ENCODE measurements at regions not wholly inside any gene's neighbourhood (a gene's known extent, or its start where the extent isn't known, plus 50 kb on each side); places are given as distances from the start of the nearest gene placed in this dataset.

GRCh38 chr2:234438305-234438977 lies 58.4 kb downstream of the ARL4C start:
- H3K36me3 Mint-ChIP-seq, result no peaks in the 10 kb centered on the region
- H3K27me3 Mint-ChIP-seq, result no peaks in the 10 kb centered on the region
- peak overlapping the region; percentile 77 for H3K4me3 Mint-ChIP-seq
- H3K27ac Mint-ChIP-seq, result peak overlapping the region; percentile 96
- H3K9me3 Mint-ChIP-seq, result no peaks in the 10 kb centered on the region
- H3K4me1 Mint-ChIP-seq, result peaks cover 84% of the 10 kb centered on the region

- H3K27me3 Mint-ChIP-seq, result no peaks in the 10 kb centered on the region
- no peaks in the 10 kb centered on the region for H3K36me3 Mint-ChIP-seq
- no peaks in the 10 kb centered on the region for H3K9me3 Mint-ChIP-seq
- peak overlapping the region; percentile 3 for H3K4me3 Mint-ChIP-seq
- peaks cover 84% of the 10 kb centered on the region for H3K4me1 Mint-ChIP-seq
- H3K27ac Mint-ChIP-seq, result peak overlapping the region; percentile 96
Measured at GRCh38 chr2:234437642-234438304, 59.1 kb downstream of the ARL4C start.

- no peaks in the 10 kb centered on the region for H3K36me3 Mint-ChIP-seq
- peaks cover 74% of the 10 kb centered on the region for H3K4me1 Mint-ChIP-seq
- no peaks in the 10 kb centered on the region for H3K27me3 Mint-ChIP-seq
- H3K9me3 Mint-ChIP-seq, result no peaks in the 10 kb centered on the region
- H3K27ac Mint-ChIP-seq, result no peak overlapping the region
- peak overlapping the region; percentile 16 for H3K4me3 Mint-ChIP-seq
Measured at GRCh38 chr2:234436482-234436837, 60.4 kb downstream of the ARL4C start.

- Mint-ChIP-seq H3K4me3 (no peak overlapping the region), H3K27me3 (no peaks in the 10 kb centered on the region), H3K4me1 (peaks cover 74% of the 10 kb centered on the region), H3K27ac (no peak overlapping the region), H3K36me3 (no peaks in the 10 kb centered on the region), H3K9me3 (no peaks in the 10 kb centered on the region)
Measured at GRCh38 chr2:234435836-234436481, 60.9 kb downstream of the ARL4C start.

GRCh38 chr2:234433201-234433600 lies 63.7 kb downstream of the ARL4C start:
- Mint-ChIP-seq H3K36me3 (no peaks in the 10 kb centered on the region), H3K9me3 (no peaks in the 10 kb centered on the region), H3K27me3 (no peaks in the 10 kb centered on the region), H3K27ac (peak overlapping the region; percentile 63), H3K4me3 (no peak overlapping the region), H3K4me1 (peaks cover 73% of the 10 kb centered on the region)

- H3K36me3 Mint-ChIP-seq, result no peaks in the 10 kb centered on the region
- no peaks in the 10 kb centered on the region for H3K9me3 Mint-ChIP-seq
- no peak overlapping the region for H3K4me3 Mint-ChIP-seq
- no peaks in the 10 kb centered on the region for H3K27me3 Mint-ChIP-seq
- H3K27ac Mint-ChIP-seq, result peak overlapping the region; percentile 14
- peaks cover 74% of the 10 kb centered on the region for H3K4me1 Mint-ChIP-seq
Measured at GRCh38 chr2:234430871-234431270, 66.0 kb downstream of the ARL4C start.

- Mint-ChIP-seq H3K27me3 (no peaks in the 10 kb centered on the region), H3K27ac (peak overlapping the region; percentile 68), H3K4me3 (peak overlapping the region; percentile 38), H3K36me3 (no peaks in the 10 kb centered on the region), H3K4me1 (peaks cover 81% of the 10 kb centered on the region), H3K9me3 (no peaks in the 10 kb centered on the region)
Measured at GRCh38 chr2:234429265-234429664, 67.6 kb downstream of the ARL4C start.

GRCh38 chr2:234427081-234428061 lies 69.5 kb downstream of the ARL4C start:
- H3K27me3 Mint-ChIP-seq, result no peaks in the 10 kb centered on the region
- no peaks in the 10 kb centered on the region for H3K36me3 Mint-ChIP-seq
- H3K9me3 Mint-ChIP-seq, result no peaks in the 10 kb centered on the region
- peak overlapping the region; percentile 96 for H3K27ac Mint-ChIP-seq
- H3K4me3 Mint-ChIP-seq, result peak overlapping the region; percentile 77
- peaks cover 88% of the 10 kb centered on the region for H3K4me1 Mint-ChIP-seq

- H3K4me3 Mint-ChIP-seq, result peak overlapping the region; percentile 77
- no peaks in the 10 kb centered on the region for H3K9me3 Mint-ChIP-seq
- no peaks in the 10 kb centered on the region for H3K27me3 Mint-ChIP-seq
- peak overlapping the region; percentile 96 for H3K27ac Mint-ChIP-seq
- peaks cover 95% of the 10 kb centered on the region for H3K4me1 Mint-ChIP-seq
- no peaks in the 10 kb centered on the region for H3K36me3 Mint-ChIP-seq
Measured at GRCh38 chr2:234426616-234427015, 70.3 kb downstream of the ARL4C start.

GRCh38 chr2:234425639-234426603 lies 71.0 kb downstream of the ARL4C start:
- Mint-ChIP-seq H3K27me3 (no peaks in the 10 kb centered on the region), H3K36me3 (no peaks in the 10 kb centered on the region), H3K27ac (peak overlapping the region; percentile 96), H3K4me3 (peak overlapping the region; percentile 77), H3K9me3 (no peaks in the 10 kb centered on the region), H3K4me1 (peaks cover 94% of the 10 kb centered on the region)

GRCh38 chr2:234423884-234424283 lies 73.0 kb downstream of the ARL4C start:
- Mint-ChIP-seq H3K36me3 (no peaks in the 10 kb centered on the region), H3K27ac (peak overlapping the region; percentile 96), H3K9me3 (peaks cover under 1% of the 10 kb centered on the region), H3K4me3 (peak overlapping the region; percentile 15), H3K27me3 (no peaks in the 10 kb centered on the region), H3K4me1 (peaks cover 96% of the 10 kb centered on the region)

GRCh38 chr2:234422981-234423431 lies 73.9 kb downstream of the ARL4C start:
- Mint-ChIP-seq H3K4me3 (peak overlapping the region; percentile 60), H3K27me3 (no peaks in the 10 kb centered on the region), H3K36me3 (peaks cover 3% of the 10 kb centered on the region), H3K4me1 (peaks cover 96% of the 10 kb centered on the region), H3K27ac (peak overlapping the region; percentile 97), H3K9me3 (peaks cover 8% of the 10 kb centered on the region)

- Mint-ChIP-seq H3K27me3 (no peaks in the 10 kb centered on the region), H3K4me3 (peak overlapping the region; percentile 60), H3K36me3 (peaks cover 4% of the 10 kb centered on the region), H3K9me3 (peaks cover 10% of the 10 kb centered on the region), H3K27ac (peak overlapping the region; percentile 97), H3K4me1 (peaks cover 89% of the 10 kb centered on the region)
Measured at GRCh38 chr2:234422273-234422732, 74.6 kb downstream of the ARL4C start.

GRCh38 chr2:234420408-234420807 lies 76.5 kb downstream of the ARL4C start:
- Mint-ChIP-seq H3K36me3 (peaks cover 5% of the 10 kb centered on the region), H3K4me1 (peaks cover 85% of the 10 kb centered on the region), H3K27me3 (no peaks in the 10 kb centered on the region), H3K9me3 (peaks cover 13% of the 10 kb centered on the region), H3K27ac (peak overlapping the region; percentile 62), H3K4me3 (peak overlapping the region; percentile 15)

Data from activated naive CD4-positive, alpha-beta T cell treated with anti-CD3 and anti-CD28 coated beads, Interleukin-2, amount 50 U/mL, for 24 hours (primary cell).